ENCODE measurements at regions not wholly inside any gene's neighbourhood (a gene's known extent, or its start where the extent isn't known, plus 50 kb on each side); places are given as distances from the start of the nearest gene placed in this dataset.

DNA sequence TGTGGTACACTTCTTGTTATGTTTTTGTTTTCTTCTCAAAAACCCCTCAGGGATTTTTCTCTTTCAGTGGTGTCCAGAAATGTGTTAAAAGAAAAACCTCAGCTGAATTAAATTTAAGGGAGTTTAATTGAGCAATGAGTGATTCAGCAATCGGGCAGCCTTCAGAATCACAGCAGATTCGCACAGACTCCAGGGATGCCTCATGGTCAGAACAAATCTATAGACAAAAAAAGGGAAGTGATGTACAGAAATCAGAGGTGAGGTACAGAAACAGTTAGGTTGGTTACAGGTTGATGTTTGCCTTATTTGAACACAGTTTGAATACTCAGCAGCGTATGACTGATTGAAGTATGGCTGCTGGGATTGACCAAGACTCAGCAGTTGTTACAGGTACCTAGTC is 86.2 kb downstream of the TLR5 start (continued):
- no peak for TF ChIP-seq ZFP36 (IDR thresholded peaks at IDR 0.05; ENCODE audit: borderline replicate concordance, partially characterized antibody)
- TF ChIP-seq, protein P1, sequence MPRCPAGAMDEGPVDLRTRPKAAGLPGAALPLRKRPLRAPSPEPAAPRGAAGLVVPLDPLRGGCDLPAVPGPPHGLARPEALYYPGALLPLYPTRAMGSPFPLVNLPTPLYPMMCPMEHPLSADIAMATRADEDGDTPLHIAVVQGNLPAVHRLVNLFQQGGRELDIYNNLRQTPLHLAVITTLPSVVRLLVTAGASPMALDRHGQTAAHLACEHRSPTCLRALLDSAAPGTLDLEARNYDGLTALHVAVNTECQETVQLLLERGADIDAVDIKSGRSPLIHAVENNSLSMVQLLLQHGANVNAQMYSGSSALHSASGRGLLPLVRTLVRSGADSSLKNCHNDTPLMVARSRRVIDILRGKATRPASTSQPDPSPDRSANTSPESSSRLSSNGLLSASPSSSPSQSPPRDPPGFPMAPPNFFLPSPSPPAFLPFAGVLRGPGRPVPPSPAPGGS (IDR thresholded peaks at IDR 0.05), result no peak
- no peak for TF ChIP-seq RARB (CRISPR knock-in tag; IDR thresholded peaks at IDR 0.05)
- TF ChIP-seq, protein P2, sequence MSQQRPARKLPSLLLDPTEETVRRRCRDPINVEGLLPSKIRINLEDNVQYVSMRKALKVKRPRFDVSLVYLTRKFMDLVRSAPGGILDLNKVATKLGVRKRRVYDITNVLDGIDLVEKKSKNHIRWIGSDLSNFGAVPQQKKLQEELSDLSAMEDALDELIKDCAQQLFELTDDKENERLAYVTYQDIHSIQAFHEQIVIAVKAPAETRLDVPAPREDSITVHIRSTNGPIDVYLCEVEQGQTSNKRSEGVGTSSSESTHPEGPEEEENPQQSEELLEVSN (IDR thresholded peaks at IDR 0.05; ENCODE audit: borderline replicate concordance, low read depth), result no peak
- no peak for TF ChIP-seq FOXS1 (CRISPR knock-in tag; IDR thresholded peaks at IDR 0.05)
- no peak for TF ChIP-seq JUN (IDR thresholded peaks at IDR 0.05)
- TF ChIP-seq, protein P3, sequence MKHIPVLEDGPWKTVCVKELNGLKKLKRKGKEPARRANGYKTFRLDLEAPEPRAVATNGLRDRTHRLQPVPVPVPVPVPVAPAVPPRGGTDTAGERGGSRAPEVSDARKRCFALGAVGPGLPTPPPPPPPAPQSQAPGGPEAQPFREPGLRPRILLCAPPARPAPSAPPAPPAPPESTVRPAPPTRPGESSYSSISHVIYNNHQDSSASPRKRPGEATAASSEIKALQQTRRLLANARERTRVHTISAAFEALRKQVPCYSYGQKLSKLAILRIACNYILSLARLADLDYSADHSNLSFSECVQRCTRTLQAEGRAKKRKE (CRISPR knock-in tag; IDR thresholded peaks at IDR 0.05; ENCODE audit: low read depth), result no peak
- TF ChIP-seq, protein P4, sequence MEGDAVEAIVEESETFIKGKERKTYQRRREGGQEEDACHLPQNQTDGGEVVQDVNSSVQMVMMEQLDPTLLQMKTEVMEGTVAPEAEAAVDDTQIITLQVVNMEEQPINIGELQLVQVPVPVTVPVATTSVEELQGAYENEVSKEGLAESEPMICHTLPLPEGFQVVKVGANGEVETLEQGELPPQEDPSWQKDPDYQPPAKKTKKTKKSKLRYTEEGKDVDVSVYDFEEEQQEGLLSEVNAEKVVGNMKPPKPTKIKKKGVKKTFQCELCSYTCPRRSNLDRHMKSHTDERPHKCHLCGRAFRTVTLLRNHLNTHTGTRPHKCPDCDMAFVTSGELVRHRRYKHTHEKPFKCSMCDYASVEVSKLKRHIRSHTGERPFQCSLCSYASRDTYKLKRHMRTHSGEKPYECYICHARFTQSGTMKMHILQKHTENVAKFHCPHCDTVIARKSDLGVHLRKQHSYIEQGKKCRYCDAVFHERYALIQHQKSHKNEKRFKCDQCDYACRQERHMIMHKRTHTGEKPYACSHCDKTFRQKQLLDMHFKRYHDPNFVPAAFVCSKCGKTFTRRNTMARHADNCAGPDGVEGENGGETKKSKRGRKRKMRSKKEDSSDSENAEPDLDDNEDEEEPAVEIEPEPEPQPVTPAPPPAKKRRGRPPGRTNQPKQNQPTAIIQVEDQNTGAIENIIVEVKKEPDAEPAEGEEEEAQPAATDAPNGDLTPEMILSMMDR (IDR thresholded peaks at IDR 0.05), result no peak
- no peak for TF ChIP-seq KDM5A (IDR thresholded peaks at IDR 0.05)

DNA sequence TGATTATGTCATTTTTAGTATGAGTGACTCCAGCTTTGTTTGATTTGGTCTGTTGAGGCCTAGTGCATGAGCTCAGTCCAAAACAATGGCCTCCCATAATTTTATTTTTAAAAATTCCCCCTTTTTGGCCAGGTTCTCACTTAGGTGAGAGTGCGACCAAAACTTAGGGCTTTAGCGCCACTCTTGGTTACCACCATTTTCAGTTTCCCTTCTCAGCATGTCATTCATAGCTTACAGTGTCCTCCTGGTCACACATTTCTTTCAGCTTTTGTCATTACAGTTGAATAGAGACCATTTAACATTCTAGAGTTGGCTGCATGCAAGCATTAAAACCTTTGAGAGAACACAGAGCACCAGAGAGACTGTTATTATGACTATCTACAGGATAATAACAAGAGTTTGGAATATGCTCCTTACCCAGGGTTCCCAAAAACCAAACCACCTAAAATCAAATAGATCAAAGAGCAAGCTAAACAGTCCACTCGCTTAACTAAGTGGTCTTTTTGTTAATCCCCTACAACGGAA is 85.4 kb downstream of the TLR5 start:
- no peak overlapping the region for H3K4me2 ChIP-seq
- WGBS (ENCODE audit: missing lambda C conversion rate), result 81% methylated on average over 4 of the region's 4 CpGs
- H3K27ac ChIP-seq, result no peak overlapping the region
- FAIRE-seq (no peak), DNase-seq (ENCODE audit: low read depth in 1 of 2, low spot score in 1 of 2) (no peak), ATAC-seq (no peak)
- H3K4me1 ChIP-seq, result no peaks in the 10 kb centered on the region
- no peaks in the 10 kb centered on the region for H3K9me3 ChIP-seq
- TF ChIP-seq HOXB13 (CRISPR knock-in tag; IDR thresholded peaks at IDR 0.05; ENCODE audit: low read depth) (no peak), MYC (IDR thresholded peaks at IDR 0.05; ENCODE audit: borderline replicate concordance, low read length) (no peak), FOSL2 (IDR thresholded peaks at IDR 0.05) (no peak), FOSL2 (CRISPR knock-in tag; IDR thresholded peaks at IDR 0.05) (no peak), PHF8 (IDR thresholded peaks at IDR 0.05; ENCODE audit: borderline replicate concordance, low read depth) (no peak), ESRRA (IDR thresholded peaks at IDR 0.05; ENCODE audit: borderline replicate concordance, low read length) (no peak), TP53 (CRISPR knock-in tag; IDR thresholded peaks at IDR 0.05) (no peak), CEBPB (IDR thresholded peaks at IDR 0.05) (no peak), SMC3 (IDR thresholded peaks at IDR 0.05) (no peak), RARB (CRISPR knock-in tag; IDR thresholded peaks at IDR 0.05) (no peak), POLR2A (IDR thresholded peaks at IDR 0.05; ENCODE audit: low read length) (no peak), ZC3H11A (IDR thresholded peaks at IDR 0.05) (no peak), RCOR1 (IDR thresholded peaks at IDR 0.05; ENCODE audit: low read depth, low read length) (no peak), FOSB (CRISPR knock-in tag; IDR thresholded peaks at IDR 0.05) (no peak), GATA3 (IDR thresholded peaks at IDR 0.05; ENCODE audit: borderline replicate concordance) (no peak)
- TF ChIP-seq, protein P1 (IDR thresholded peaks at IDR 0.05), result no peak
- TF ChIP-seq, protein P2 (IDR thresholded peaks at IDR 0.05; ENCODE audit: borderline replicate concordance, low read depth), result no peak
- TF ChIP-seq, protein P4 (IDR thresholded peaks at IDR 0.05), result no peak
- TF ChIP-seq, protein P5, sequence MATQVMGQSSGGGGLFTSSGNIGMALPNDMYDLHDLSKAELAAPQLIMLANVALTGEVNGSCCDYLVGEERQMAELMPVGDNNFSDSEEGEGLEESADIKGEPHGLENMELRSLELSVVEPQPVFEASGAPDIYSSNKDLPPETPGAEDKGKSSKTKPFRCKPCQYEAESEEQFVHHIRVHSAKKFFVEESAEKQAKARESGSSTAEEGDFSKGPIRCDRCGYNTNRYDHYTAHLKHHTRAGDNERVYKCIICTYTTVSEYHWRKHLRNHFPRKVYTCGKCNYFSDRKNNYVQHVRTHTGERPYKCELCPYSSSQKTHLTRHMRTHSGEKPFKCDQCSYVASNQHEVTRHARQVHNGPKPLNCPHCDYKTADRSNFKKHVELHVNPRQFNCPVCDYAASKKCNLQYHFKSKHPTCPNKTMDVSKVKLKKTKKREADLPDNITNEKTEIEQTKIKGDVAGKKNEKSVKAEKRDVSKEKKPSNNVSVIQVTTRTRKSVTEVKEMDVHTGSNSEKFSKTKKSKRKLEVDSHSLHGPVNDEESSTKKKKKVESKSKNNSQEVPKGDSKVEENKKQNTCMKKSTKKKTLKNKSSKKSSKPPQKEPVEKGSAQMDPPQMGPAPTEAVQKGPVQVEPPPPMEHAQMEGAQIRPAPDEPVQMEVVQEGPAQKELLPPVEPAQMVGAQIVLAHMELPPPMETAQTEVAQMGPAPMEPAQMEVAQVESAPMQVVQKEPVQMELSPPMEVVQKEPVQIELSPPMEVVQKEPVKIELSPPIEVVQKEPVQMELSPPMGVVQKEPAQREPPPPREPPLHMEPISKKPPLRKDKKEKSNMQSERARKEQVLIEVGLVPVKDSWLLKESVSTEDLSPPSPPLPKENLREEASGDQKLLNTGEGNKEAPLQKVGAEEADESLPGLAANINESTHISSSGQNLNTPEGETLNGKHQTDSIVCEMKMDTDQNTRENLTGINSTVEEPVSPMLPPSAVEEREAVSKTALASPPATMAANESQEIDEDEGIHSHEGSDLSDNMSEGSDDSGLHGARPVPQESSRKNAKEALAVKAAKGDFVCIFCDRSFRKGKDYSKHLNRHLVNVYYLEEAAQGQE (IDR thresholded peaks at IDR 0.05), result no peak
- H3K4me3 ChIP-seq, result no peak overlapping the region
- ChIA-PET POLR2A (no interaction called here), CTCF (interaction anchor here (2.0 kb wide), 1 partner anchor 23 kb away, joined by 5 read pairs; no protein-coding TSS in a partner anchor)
